ENCODE measurements at regions not wholly inside any gene's neighbourhood (a gene's known extent, or its start where the extent isn't known, plus 50 kb on each side); places are given as distances from the start of the nearest gene placed in this dataset.

GRCh38 chr15:92817339-92817886 is 82.7 kb upstream of the CHD2 start:
- TF ChIP-seq CTCF (IDR thresholded peaks at IDR 0.05) (no peak), ZFX (IDR thresholded peaks at IDR 0.05; ENCODE audit: borderline replicate concordance) (no peak)

All from 22Rv1 (cell line).